Fibroblast of lung (primary cell): ENCODE measurements at regions not wholly inside any gene's neighbourhood (a gene's known extent, or its start where the extent isn't known, plus 50 kb on each side); places are given as distances from the start of the nearest gene placed in this dataset.

Experiments used
- DNase-seq, 2 donors: peaks; one replicate each; pipeline versions ENCODE4 v3.0.0 to v3.0.0-alpha.2; 2010; ENCODE audit warnings: low read depth in 2 of 2
- H2AFZ ChIP-seq: 2 replicates; pipeline ENCODE4 v1.5.1; 2012; ENCODE audit warnings: low read length, control low read depth, inconsistent platforms
- H3K27ac ChIP-seq: 2 replicates; pipeline ENCODE4 v1.5.1; 2011; ENCODE audit warnings: low read length, control low read depth; ENCODE audit not compliant: insufficient read depth
- H3K27me3 ChIP-seq: 2 replicates; pipeline ENCODE4 v1.5.1; 2011; ENCODE audit warnings: mild to moderate bottlenecking, low read length; ENCODE audit not compliant: control insufficient read depth, insufficient read depth
- H3K36me3 ChIP-seq: 2 replicates; pipeline ENCODE4 v1.5.1; 2011; ENCODE audit warnings: low read length; ENCODE audit not compliant: control insufficient read depth, insufficient read depth
- H3K4me1 ChIP-seq: 2 replicates; pipeline ENCODE4 v1.5.1; 2011; ENCODE audit warnings: low read length; ENCODE audit not compliant: control insufficient read depth, insufficient read depth; ENCODE audit errors: extremely low read depth
- H3K4me2 ChIP-seq: 2 replicates; pipeline ENCODE4 v1.5.1; 2011; ENCODE audit warnings: low read length, control low read depth; ENCODE audit not compliant: insufficient read depth; ENCODE audit errors: extremely low read depth
- H3K4me3 ChIP-seq, 4 experiments: fragments of 200-600 bp in 1 of 4; sonication (generic) in 1 of 4; replicated peaks in 1 of 4; 2 replicates each; pipeline ENCODE4 v1.5.1; 2011 to 2016; ENCODE audit warnings: low read length in 4 of 4, low read depth in 3 of 4, mild to moderate bottlenecking in 3 of 4, control low read depth in 2 of 4, inconsistent platforms in 1 of 4, mixed read lengths in 1 of 4; ENCODE audit not compliant: insufficient read depth in 1 of 4; ENCODE audit errors: control extremely low read depth in 1 of 4
- H3K79me2 ChIP-seq: 2 replicates; pipeline ENCODE4 v1.5.1; 2012; ENCODE audit warnings: mild to moderate bottlenecking, low read length, inconsistent platforms; ENCODE audit not compliant: control insufficient read depth, insufficient read depth
- H3K9ac ChIP-seq: 2 replicates; pipeline ENCODE4 v1.5.1; 2011; ENCODE audit warnings: mild to moderate bottlenecking, low read length, control low read depth; ENCODE audit not compliant: insufficient read depth
- H3K9me3 ChIP-seq: 2 replicates; pipeline ENCODE4 v1.5.1; 2012; ENCODE audit warnings: low read depth, low read length; ENCODE audit not compliant: control insufficient read depth, insufficient read depth
- H4K20me1 ChIP-seq: 2 replicates; pipeline ENCODE4 v1.5.1; 2011; ENCODE audit warnings: low read length; ENCODE audit not compliant: control insufficient read depth, insufficient read depth; ENCODE audit errors: extremely low read depth
- EZH2 ChIP-seq: IDR thresholded peaks from 2 replicates; pipeline ENCODE4 v1.5.1; 2012; ENCODE audit warnings: low read length, control low read depth, mild to moderate bottlenecking; ENCODE audit errors: missing control alignments
- TF ChIP-seq, protein P1 (sequence below), 2 donors: IDR thresholded peaks in 1 of 2; conservative IDR thresholded peaks in 1 of 2; 1 replicate in 1 of 2; 2 replicates in 1 of 2; pipeline ENCODE4 v1.5.1; 2011 to 2012; ENCODE audit warnings: low read length in 2 of 2, control low read depth in 1 of 2, inconsistent platforms in 1 of 2, low read depth in 1 of 2, mild to moderate bottlenecking in 1 of 2

DNA sequence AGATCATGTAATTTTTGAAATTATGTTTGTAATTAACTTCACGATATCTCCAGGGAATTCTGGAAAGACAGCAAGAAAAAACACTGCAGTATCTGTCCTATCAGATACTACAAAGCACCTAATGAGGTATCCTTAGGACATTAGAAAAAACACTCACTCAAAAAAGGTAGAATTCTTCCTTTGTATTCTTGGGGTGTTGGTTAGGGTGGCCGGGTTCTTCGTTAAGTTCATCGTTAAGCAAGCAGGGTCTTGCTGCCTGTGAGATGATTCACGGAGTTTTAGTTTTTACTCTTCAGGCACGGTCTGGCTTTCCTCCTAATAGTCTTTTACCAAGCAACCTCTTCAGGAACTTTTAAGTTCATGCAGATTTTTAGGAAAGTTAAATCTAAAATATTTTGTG, 91.4 kb upstream of the IRX4 start:
- Histone ChIP-seq H3K27me3 (no peaks in the 10 kb centered on the region), H3K4me1 (no peaks in the 10 kb centered on the region), H3K27ac (no peak overlapping the region), H3K36me3 (no peaks in the 10 kb centered on the region), H3K4me2 (no peak overlapping the region), H3K9me3 (no peaks in the 10 kb centered on the region), H3K4me3 (no peak overlapping the region), H2AFZ (no peak overlapping the region), H3K9ac (no peak overlapping the region), H3K79me2 (no peaks in the 10 kb centered on the region), H4K20me1 (no peaks in the 10 kb centered on the region)
- no peak for DNase-seq
- TF ChIP-seq EZH2 = no peak
- TF ChIP-seq, protein P1, sequence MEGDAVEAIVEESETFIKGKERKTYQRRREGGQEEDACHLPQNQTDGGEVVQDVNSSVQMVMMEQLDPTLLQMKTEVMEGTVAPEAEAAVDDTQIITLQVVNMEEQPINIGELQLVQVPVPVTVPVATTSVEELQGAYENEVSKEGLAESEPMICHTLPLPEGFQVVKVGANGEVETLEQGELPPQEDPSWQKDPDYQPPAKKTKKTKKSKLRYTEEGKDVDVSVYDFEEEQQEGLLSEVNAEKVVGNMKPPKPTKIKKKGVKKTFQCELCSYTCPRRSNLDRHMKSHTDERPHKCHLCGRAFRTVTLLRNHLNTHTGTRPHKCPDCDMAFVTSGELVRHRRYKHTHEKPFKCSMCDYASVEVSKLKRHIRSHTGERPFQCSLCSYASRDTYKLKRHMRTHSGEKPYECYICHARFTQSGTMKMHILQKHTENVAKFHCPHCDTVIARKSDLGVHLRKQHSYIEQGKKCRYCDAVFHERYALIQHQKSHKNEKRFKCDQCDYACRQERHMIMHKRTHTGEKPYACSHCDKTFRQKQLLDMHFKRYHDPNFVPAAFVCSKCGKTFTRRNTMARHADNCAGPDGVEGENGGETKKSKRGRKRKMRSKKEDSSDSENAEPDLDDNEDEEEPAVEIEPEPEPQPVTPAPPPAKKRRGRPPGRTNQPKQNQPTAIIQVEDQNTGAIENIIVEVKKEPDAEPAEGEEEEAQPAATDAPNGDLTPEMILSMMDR (conservative IDR thresholded peaks at IDR 0.05 in 1 of 2, IDR thresholded peaks at IDR 0.05 in 1 of 2; ENCODE audit: low read depth in 1 of 2, low read length in 2 of 2) = no peak

DNA sequence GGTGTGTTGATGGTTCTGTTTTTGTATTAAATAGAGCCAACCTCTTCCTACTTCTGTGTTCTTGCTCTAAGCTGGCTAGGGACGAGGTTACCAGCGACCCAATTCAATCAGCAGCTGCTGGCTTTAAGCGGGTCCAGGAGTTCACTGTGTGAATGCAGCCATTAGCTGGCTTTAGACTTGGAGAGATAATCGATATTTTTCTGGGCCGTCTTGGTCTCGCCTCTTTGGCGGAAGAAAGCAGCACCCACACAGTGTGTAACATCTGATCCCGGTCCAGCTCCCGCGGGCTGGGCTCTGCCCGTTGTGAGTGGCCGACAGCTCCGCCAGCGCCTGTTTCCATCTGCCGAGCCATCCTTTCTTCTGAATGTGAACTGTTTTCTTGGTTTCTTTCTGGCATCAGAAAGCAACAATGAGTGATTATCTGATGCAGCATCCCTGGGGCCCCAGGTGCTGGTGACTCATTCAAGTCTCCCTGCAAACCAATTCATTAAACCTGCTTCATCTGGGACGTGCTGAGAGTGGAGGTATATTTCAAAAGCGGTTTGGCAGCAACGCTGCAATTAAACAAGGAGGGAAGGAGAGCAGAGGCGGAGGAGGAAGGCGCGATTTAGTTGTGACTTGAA, 90.8 kb upstream of the IRX4 start:
- Histone ChIP-seq H3K36me3 (no peaks in the 10 kb centered on the region), H3K9ac (no peak overlapping the region), H3K79me2 (no peaks in the 10 kb centered on the region), H3K4me3 (no peak overlapping the region), H2AFZ (no peak overlapping the region), H3K27me3 (no peaks in the 10 kb centered on the region), H3K27ac (no peak overlapping the region), H3K4me2 (no peak overlapping the region), H4K20me1 (no peaks in the 10 kb centered on the region), H3K4me1 (no peaks in the 10 kb centered on the region), H3K9me3 (no peaks in the 10 kb centered on the region)
- no peak for TF ChIP-seq EZH2
- TF ChIP-seq, protein P1 (conservative IDR thresholded peaks at IDR 0.05 in 1 of 2, IDR thresholded peaks at IDR 0.05 in 1 of 2; ENCODE audit: low read depth in 1 of 2, low read length in 2 of 2) = no peak
- no peak for DNase-seq

DNA sequence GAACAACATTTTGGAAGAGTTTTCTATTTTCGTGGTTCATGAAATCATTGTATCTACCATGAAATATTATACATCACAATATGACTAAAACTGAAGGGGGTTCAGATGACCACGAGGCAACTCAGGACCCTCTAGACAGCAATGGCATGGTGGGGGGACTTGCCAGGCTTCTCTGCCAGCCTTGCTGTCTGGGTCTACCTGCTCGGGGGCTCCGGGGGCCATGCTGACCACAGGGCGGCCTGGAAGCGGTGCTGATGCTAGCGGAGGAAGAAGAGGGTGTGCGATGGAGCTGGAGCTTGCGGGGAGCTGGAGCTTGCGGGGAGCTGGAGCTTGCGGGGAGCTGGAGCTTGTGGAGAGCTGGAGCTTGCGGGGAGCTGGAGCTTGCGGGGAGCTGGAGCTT, 89.2 kb upstream of the IRX4 start:
- H3K27ac ChIP-seq = no peak overlapping the region
- no peak overlapping the region for H2AFZ ChIP-seq
- no peaks in the 10 kb centered on the region for H3K4me1 ChIP-seq
- DNase-seq = no peak
- no peak overlapping the region for H3K4me2 ChIP-seq
- no peaks in the 10 kb centered on the region for H3K27me3 ChIP-seq
- no peak overlapping the region for H3K4me3 ChIP-seq
- H4K20me1 ChIP-seq = no peaks in the 10 kb centered on the region
- no peaks in the 10 kb centered on the region for H3K36me3 ChIP-seq
- H3K9ac ChIP-seq = no peak overlapping the region
- no peaks in the 10 kb centered on the region for H3K79me2 ChIP-seq
- TF ChIP-seq, protein P1 (conservative IDR thresholded peaks at IDR 0.05 in 1 of 2, IDR thresholded peaks at IDR 0.05 in 1 of 2; ENCODE audit: low read depth in 1 of 2, low read length in 2 of 2) = no peak
- TF ChIP-seq EZH2 = no peak
- no peaks in the 10 kb centered on the region for H3K9me3 ChIP-seq
